Liver (tissue), 8 donors: ENCODE measurements at regions not wholly inside any gene's neighbourhood (a gene's known extent, or its start where the extent isn't known, plus 50 kb on each side); places are given as distances from the start of the nearest gene placed in this dataset.

Experiments used
- DNase-seq: peaks from one replicate; pipeline ENCODE4 v3.0.0-alpha.2; 2017; ENCODE audit warnings: low spot score
- H3K27ac ChIP-seq, 2 donors: one replicate each; pipeline ENCODE4 v1.7.0; 2013; ENCODE audit warnings: inconsistent platforms in 2 of 2, low read length in 2 of 2, control low read depth in 1 of 2, low read depth in 1 of 2, mild to moderate bottlenecking in 1 of 2
- H3K27me3 ChIP-seq, 4 donors: one replicate each; pipeline versions ENCODE4 v1.6.1 to v1.7.0; 2013; ENCODE audit warnings: low read length in 3 of 4, inconsistent platforms in 1 of 4, mild to moderate bottlenecking in 1 of 4, moderate library complexity in 1 of 4; ENCODE audit not compliant: control insufficient read depth in 4 of 4, insufficient read depth in 4 of 4
- H3K36me3 ChIP-seq, 4 donors: one replicate each; pipeline versions ENCODE4 v1.6.1 to v1.7.0; 2013; ENCODE audit warnings: low read length in 3 of 4, mild to moderate bottlenecking in 3 of 4, low read depth in 1 of 4, moderate library complexity in 1 of 4; ENCODE audit not compliant: control insufficient read depth in 4 of 4, insufficient read depth in 3 of 4
- H3K4me1 ChIP-seq, 4 donors: one replicate each; pipeline versions ENCODE4 v1.6.1 to v1.7.0; 2013; ENCODE audit warnings: low read length in 3 of 4, mild to moderate bottlenecking in 3 of 4, moderate library complexity in 1 of 4; ENCODE audit not compliant: control insufficient read depth in 4 of 4, insufficient read depth in 4 of 4
- H3K4me3 ChIP-seq, 3 donors: one replicate each; pipeline versions ENCODE4 v1.6.1 to v1.7.0; 2013; ENCODE audit warnings: low read length in 3 of 3, control low read depth in 1 of 3, low read depth in 1 of 3, mild to moderate bottlenecking in 1 of 3
- H3K9ac ChIP-seq, 2 donors: one replicate each; pipeline ENCODE4 v1.7.0; 2013; ENCODE audit warnings: low read length in 2 of 2, mild to moderate bottlenecking in 2 of 2, moderate library complexity in 2 of 2, control low read depth in 1 of 2, low read depth in 1 of 2
- H3K9me3 ChIP-seq, 4 donors: one replicate each; pipeline versions ENCODE4 v1.6.1 to v1.7.0; 2013; ENCODE audit warnings: low read length in 3 of 4; ENCODE audit not compliant: control insufficient read depth in 4 of 4
- ATF3 ChIP-seq: IDR thresholded peaks from 2 replicates; pipeline ENCODE4 v1.6.1; 2016; ENCODE audit warnings: antibody characterized with exemption
- CTCF ChIP-seq: fragments of 150-350 bp; IDR thresholded peaks from 2 replicates; pipeline ENCODE4 v1.5.1; 2017; ENCODE audit warnings: improper control_type of control experiment, low read depth, low read length; ENCODE audit not compliant: missing input control
- EGR1 ChIP-seq, 2 donors: IDR thresholded peaks; 2 replicates each; pipeline ENCODE4 v1.6.1; 2016 to 2018; ENCODE audit warnings: antibody characterized with exemption in 2 of 2, low read depth in 2 of 2
- FOXA1 ChIP-seq: IDR thresholded peaks from 2 replicates; pipeline ENCODE4 v1.6.1; 2016; ENCODE audit warnings: antibody characterized with exemption
- FOXA2 ChIP-seq: IDR thresholded peaks from 2 replicates; pipeline ENCODE4 v1.6.1; 2016; ENCODE audit warnings: antibody characterized with exemption
- GABPA ChIP-seq, 2 donors: IDR thresholded peaks in 1 of 2; conservative IDR thresholded peaks in 1 of 2; 2 replicates each; pipeline ENCODE4 v1.6.1; 2016; ENCODE audit warnings: antibody characterized with exemption in 2 of 2, mild to moderate bottlenecking in 1 of 2, moderate library complexity in 1 of 2
- HNF4A ChIP-seq, 2 donors: conservative IDR thresholded peaks; 2 replicates each; pipeline ENCODE4 v1.6.1; 2016; ENCODE audit warnings: antibody characterized with exemption in 2 of 2, mild to moderate bottlenecking in 2 of 2
- HNF4G ChIP-seq: IDR thresholded peaks from 2 replicates; pipeline ENCODE4 v1.6.1; 2016; ENCODE audit warnings: antibody characterized with exemption
- JUND ChIP-seq, 2 donors: IDR thresholded peaks; 2 replicates each; pipeline ENCODE4 v1.6.1; 2016; ENCODE audit warnings: antibody characterized with exemption in 2 of 2
- MAX ChIP-seq: IDR thresholded peaks from 2 replicates; pipeline ENCODE4 v1.6.1; 2016; ENCODE audit warnings: antibody characterized with exemption
- RAD21 ChIP-seq, 2 donors: IDR thresholded peaks; 2 replicates each; pipeline ENCODE4 v1.6.1; 2016; ENCODE audit warnings: antibody characterized with exemption in 2 of 2, mild to moderate bottlenecking in 2 of 2
- REST ChIP-seq: IDR thresholded peaks from 2 replicates; pipeline ENCODE4 v1.6.1; 2016; ENCODE audit warnings: antibody characterized with exemption, mild to moderate bottlenecking
- RXRA ChIP-seq, 2 donors: IDR thresholded peaks; 2 replicates each; pipeline ENCODE4 v1.6.1; 2017 to 2018; ENCODE audit warnings: antibody characterized with exemption in 2 of 2, mild to moderate bottlenecking in 1 of 2
- SP1 ChIP-seq: IDR thresholded peaks from 2 replicates; pipeline ENCODE4 v1.6.1; 2018; ENCODE audit warnings: antibody characterized with exemption, mild to moderate bottlenecking
- TAF1 ChIP-seq: conservative IDR thresholded peaks from 2 replicates; pipeline ENCODE4 v1.6.1; 2016; ENCODE audit warnings: antibody characterized with exemption, mild to moderate bottlenecking
- YY1 ChIP-seq: IDR thresholded peaks from 2 replicates; pipeline ENCODE4 v1.6.1; 2016; ENCODE audit warnings: antibody characterized with exemption, mild to moderate bottlenecking
- ZBTB33 ChIP-seq: IDR thresholded peaks from 2 replicates; pipeline ENCODE4 v1.6.1; 2016; ENCODE audit warnings: antibody characterized with exemption
- WGBS: extraction: QIAGEN DNeasy Blood & Tissue Kit; methylation state at CpG from one replicate; pipeline ENCODE4 v1.1.7; 2013; 5-methylcytosine and 5-hydroxymethylcytosine counted together
- donor health status: healthy.
- donor health status: healthy.
- donor health status: healthy.
- donor health status: healthy.
- donor health status: healthy.

- Histone ChIP-seq H3K36me3 (no peaks in the 10 kb centered on the region), H3K27ac (no peak overlapping the region), H3K4me1 (no peaks in the 10 kb centered on the region), H3K4me3 (no peak overlapping the region), H3K27me3 (peaks cover 0 to 10% (median under 1%) of the 10 kb centered on the region in 4 donors), H3K9me3 (peaks cover 0 to 2% (median 0%) of the 10 kb centered on the region in 4 donors), H3K9ac (no peak overlapping the region)
- no peak for DNase-seq
- WGBS, result 39% methylated on average over 11 of the region's 11 CpGs
- TF ChIP-seq RXRA (IDR thresholded peaks at IDR 0.05) (no peak), REST (no peak), FOXA2 (no peak), MAX (no peak), FOXA1 (no peak), TAF1 (no peak), JUND (IDR thresholded peaks at IDR 0.05) (no peak), HNF4G (no peak), YY1 (no peak), HNF4A (conservative IDR thresholded peaks at IDR 0.05) (no peak), RAD21 (IDR thresholded peaks at IDR 0.05) (no peak), SP1 (no peak), EGR1 (IDR thresholded peaks at IDR 0.05; ENCODE audit: low read depth in 2 of 2) (no peak), ATF3 (no peak), CTCF (no peak), GABPA (IDR thresholded peaks at IDR 0.05 in 1 of 2, conservative IDR thresholded peaks at IDR 0.05 in 1 of 2) (no peak), ZBTB33 (no peak)
Measured at GRCh38 chr20:56690531-56691175, 61.5 kb downstream of the TFAP2C start.
